Right cardiac atrium (tissue), 5 donors: ENCODE measurements at regions not wholly inside any gene's neighbourhood (a gene's known extent, or its start where the extent isn't known, plus 50 kb on each side); places are given as distances from the start of the nearest gene placed in this dataset.

ENCODE experiments used
- ATAC-seq, 2 donors: fragments of 200-7000 bp; cut with Tn5 transposase; one replicate each; pipeline versions ENCODE4 v1.8.0 to v1.9.1; 2020; ENCODE audit warnings: moderate library complexity in 2 of 2, mild to moderate bottlenecking in 1 of 2
- DNase-seq, 3 donors: peaks; one replicate each; pipeline ENCODE4 v3.0.0-alpha.2; 2020
- H3K27ac ChIP-seq: one replicate; pipeline ENCODE4 v1.5.1; 2013; ENCODE audit warnings: mild to moderate bottlenecking, low read length, control low read depth, moderate library complexity
- H3K27me3 ChIP-seq: one replicate; pipeline ENCODE4 v1.6.1; 2013; ENCODE audit not compliant: control insufficient read depth, insufficient read depth
- H3K4me1 ChIP-seq: one replicate; pipeline ENCODE4 v1.6.1; 2013; ENCODE audit warnings: low read length; ENCODE audit not compliant: control insufficient read depth, insufficient read depth
- H3K4me3 ChIP-seq: one replicate; pipeline ENCODE4 v1.5.1; 2013; ENCODE audit warnings: low read length, control low read depth
- H3K9me3 ChIP-seq: one replicate; pipeline ENCODE4 v1.6.1; 2013; ENCODE audit warnings: low read length; ENCODE audit not compliant: control insufficient read depth
- WGBS: extraction: QIAGEN DNeasy Blood & Tissue Kit; methylation state at CpG from one replicate; pipeline ENCODE4 v1.1.7; 2013; 5-methylcytosine and 5-hydroxymethylcytosine counted together
- intact Hi-C, 4 donors: fragments of 100-400 bp; cut with DNase I; formaldehyde crosslinking; loops; one replicate each; pipeline versions ENCODE4 v1.11.0 to v1.14.0; 2022 to 2023
- donor health status: healthy with polysubstance abuse.
- donor health status: DM: no; HTN: yes; CAD: no.
- donor health status: DM: no; HTN: no; CAD: no.
- donor health status: DM: no; HTN: yes; CAD: no; lungs with severe emphysema.
- donor health status: DM: yes; HTN: yes; CAD: no.

DNA sequence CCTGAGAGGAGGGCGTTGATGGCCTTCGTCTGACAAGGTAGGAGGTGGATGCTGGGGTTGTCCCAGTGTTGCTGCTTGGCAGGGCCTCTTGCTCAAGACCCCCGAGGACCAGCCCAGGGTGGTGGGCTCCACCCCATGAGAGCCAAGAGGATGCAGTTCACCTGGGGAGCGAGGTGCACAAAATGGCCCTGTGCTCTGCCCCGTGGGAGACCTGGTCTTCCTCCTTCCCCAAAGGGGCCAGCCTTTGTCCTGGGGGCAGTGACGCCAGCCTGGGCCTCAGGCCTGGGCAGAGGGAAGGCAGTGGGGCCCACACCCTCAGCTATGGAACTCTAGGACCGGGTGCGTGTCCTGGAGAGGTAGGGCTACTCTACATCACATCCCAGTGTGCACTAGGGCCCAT, 1233.3 kb downstream of the TBC1D22A start:
- Histone ChIP-seq H3K27me3 (no peaks in the 10 kb centered on the region), H3K9me3 (no peaks in the 10 kb centered on the region), H3K4me3 (no peak overlapping the region), H3K27ac (no peak overlapping the region), H3K4me1 (no peaks in the 10 kb centered on the region)
- ATAC-seq (no peak), DNase-seq (no peak)
- intact Hi-C loops: no loop called here
- 84% methylated on average over 8 of the region's 8 CpGs for WGBS

- intact Hi-C loops: no loop called here
- no peak overlapping the region for H3K27ac ChIP-seq
- no peaks in the 10 kb centered on the region for H3K9me3 ChIP-seq
- no peak for ATAC-seq
- DNase-seq: no peak
- no peaks in the 10 kb centered on the region for H3K27me3 ChIP-seq
- WGBS: 79% methylated on average over 17 of the region's 17 CpGs
- no peaks in the 10 kb centered on the region for H3K4me1 ChIP-seq
- no peak overlapping the region for H3K4me3 ChIP-seq
Observed at GRCh38 chr22:47995264-47995627, 1232.8 kb downstream of the TBC1D22A start.

DNA sequence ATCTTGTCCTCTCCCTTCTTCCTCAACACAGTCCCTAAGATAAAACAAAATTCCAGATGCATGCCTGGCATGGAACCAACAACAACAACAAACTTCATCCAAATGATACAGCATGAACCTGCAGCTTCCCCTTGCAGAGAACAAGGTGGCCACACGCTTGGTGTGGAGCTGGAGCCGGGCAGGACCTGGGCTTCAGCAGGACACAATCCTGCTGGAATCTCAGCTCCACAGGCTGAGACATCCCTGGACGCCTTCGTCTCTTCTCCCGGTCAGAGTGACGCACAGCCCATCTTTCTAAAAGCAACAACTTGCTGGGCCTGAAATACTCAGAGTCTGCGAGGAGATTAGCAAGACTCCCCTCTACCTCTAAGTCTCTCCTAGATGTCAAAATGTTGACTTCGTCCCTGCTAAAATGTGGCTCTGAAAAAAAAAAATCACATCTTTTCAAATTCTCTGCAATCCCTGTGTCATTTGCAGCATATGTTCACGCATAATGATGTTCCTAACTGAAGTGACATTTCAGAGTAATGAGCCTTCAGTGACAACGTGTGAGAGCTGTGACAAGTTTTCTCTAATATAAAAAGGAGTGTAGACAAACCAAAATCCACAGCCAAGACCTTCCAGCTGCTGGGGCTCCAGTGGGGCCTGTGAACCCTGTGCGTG, 1232.3 kb downstream of the TBC1D22A start:
- H3K4me1 ChIP-seq: no peaks in the 10 kb centered on the region
- DNase-seq (no peak), ATAC-seq (no peak)
- WGBS: 67% methylated on average over 11 of the region's 11 CpGs
- H3K27ac ChIP-seq: no peak overlapping the region
- H3K27me3 ChIP-seq: no peaks in the 10 kb centered on the region
- no peaks in the 10 kb centered on the region for H3K9me3 ChIP-seq
- no peak overlapping the region for H3K4me3 ChIP-seq
- intact Hi-C loops: no loop called here

- Histone ChIP-seq H3K4me3 (no peak overlapping the region), H3K27me3 (no peaks in the 10 kb centered on the region), H3K27ac (no peak overlapping the region), H3K9me3 (no peaks in the 10 kb centered on the region), H3K4me1 (no peaks in the 10 kb centered on the region)
- 66% methylated on average over 3 of the region's 3 CpGs for WGBS
- DNase-seq: no peak
- ATAC-seq: no peak
- intact Hi-C loops: no loop called here
Observed at GRCh38 chr22:47994045-47994444, 1231.6 kb downstream of the TBC1D22A start.

GRCh38 chr22:47990481-47990880, 1228.0 kb downstream of the TBC1D22A start:
- Histone ChIP-seq H3K27me3 (no peaks in the 10 kb centered on the region), H3K9me3 (peaks cover 1% of the 10 kb centered on the region), H3K27ac (no peak overlapping the region), H3K4me3 (no peak overlapping the region), H3K4me1 (no peaks in the 10 kb centered on the region)
- DNase-seq (no peak), ATAC-seq (no peak)
- intact Hi-C loops: no loop called here
- 51% methylated on average over 3 of the region's 3 CpGs for WGBS

DNA sequence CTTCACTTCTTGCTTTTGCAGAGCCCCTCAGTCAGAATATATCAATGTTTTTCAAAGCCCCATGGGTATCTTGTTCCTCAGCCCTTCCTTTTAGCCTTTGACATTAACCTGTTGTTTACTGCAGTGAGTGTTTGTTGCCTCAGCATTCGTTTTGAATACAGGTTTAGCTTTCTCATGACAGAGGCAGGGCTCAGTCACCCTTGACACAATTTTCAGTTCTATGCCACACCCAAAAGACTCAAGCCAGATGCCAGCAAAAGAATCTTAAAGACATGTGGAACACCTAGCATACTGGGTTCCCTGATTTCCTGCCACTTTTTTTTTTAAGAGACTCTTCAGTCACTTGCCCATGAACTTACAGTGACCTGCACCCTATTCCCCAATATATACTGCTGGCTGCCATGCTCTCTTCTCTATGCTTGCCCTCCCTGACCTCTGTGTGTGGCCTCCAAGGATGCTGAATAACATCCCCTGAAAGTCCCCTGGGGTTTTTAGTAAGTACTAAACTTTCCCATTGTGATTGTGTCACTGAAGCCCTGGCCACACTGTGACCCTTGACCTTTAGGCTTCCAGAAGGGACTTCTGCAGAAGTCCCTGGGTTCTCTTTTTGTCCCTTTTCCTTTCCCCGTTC, 1225.5 kb downstream of the TBC1D22A start:
- 42% methylated on average over 2 of the region's 2 CpGs for WGBS
- DNase-seq (no peak), ATAC-seq (no peak)
- Histone ChIP-seq H3K27me3 (no peaks in the 10 kb centered on the region), H3K4me3 (no peak overlapping the region), H3K9me3 (peaks cover 1% of the 10 kb centered on the region), H3K27ac (no peak overlapping the region), H3K4me1 (no peaks in the 10 kb centered on the region)
- intact Hi-C loops: no loop called here

GRCh38 chr22:47976219-47976618, 1213.8 kb downstream of the TBC1D22A start:
- no peak for ATAC-seq
- H3K9me3 ChIP-seq: no peaks in the 10 kb centered on the region
- no peak for DNase-seq
- H3K4me1 ChIP-seq: no peaks in the 10 kb centered on the region
- H3K27ac ChIP-seq: no peak overlapping the region
- no peaks in the 10 kb centered on the region for H3K27me3 ChIP-seq
- H3K4me3 ChIP-seq: no peak overlapping the region
- 77% methylated on average over 3 of the region's 3 CpGs for WGBS
- intact Hi-C loops: no loop called here

- ATAC-seq (no peak), DNase-seq (no peak)
- no peak overlapping the region for H3K4me3 ChIP-seq
- no peaks in the 10 kb centered on the region for H3K9me3 ChIP-seq
- no peak overlapping the region for H3K27ac ChIP-seq
- intact Hi-C loops: no loop called here
- H3K27me3 ChIP-seq: no peaks in the 10 kb centered on the region
- H3K4me1 ChIP-seq: no peaks in the 10 kb centered on the region
- WGBS: 65% methylated on average over 4 of the region's 4 CpGs
Observed at GRCh38 chr22:47967831-47968230, 1205.4 kb downstream of the TBC1D22A start.

- DNase-seq: no peak
- 89% methylated on average over 6 of the region's 6 CpGs for WGBS
Observed at GRCh38 chr22:47966316-47966715, 1203.9 kb downstream of the TBC1D22A start.

GRCh38 chr22:47965896-47966295, 1203.4 kb downstream of the TBC1D22A start:
- H3K27me3 ChIP-seq: no peaks in the 10 kb centered on the region
- H3K4me3 ChIP-seq: no peak overlapping the region
- no peak overlapping the region for H3K27ac ChIP-seq
- ATAC-seq: no peak
- WGBS: 90% methylated on average over 3 of the region's 3 CpGs
- no peaks in the 10 kb centered on the region for H3K4me1 ChIP-seq
- DNase-seq: no peak
- no peaks in the 10 kb centered on the region for H3K9me3 ChIP-seq
- intact Hi-C loops: no loop called here

More at GRCh38 chr22:47966316-47966715, 1203.9 kb downstream of the TBC1D22A start:
- intact Hi-C loops: no loop called here
- Histone ChIP-seq H3K27ac (no peak overlapping the region), H3K27me3 (no peaks in the 10 kb centered on the region), H3K4me3 (no peak overlapping the region), H3K4me1 (no peaks in the 10 kb centered on the region), H3K9me3 (no peaks in the 10 kb centered on the region)
- ATAC-seq: no peak

DNA sequence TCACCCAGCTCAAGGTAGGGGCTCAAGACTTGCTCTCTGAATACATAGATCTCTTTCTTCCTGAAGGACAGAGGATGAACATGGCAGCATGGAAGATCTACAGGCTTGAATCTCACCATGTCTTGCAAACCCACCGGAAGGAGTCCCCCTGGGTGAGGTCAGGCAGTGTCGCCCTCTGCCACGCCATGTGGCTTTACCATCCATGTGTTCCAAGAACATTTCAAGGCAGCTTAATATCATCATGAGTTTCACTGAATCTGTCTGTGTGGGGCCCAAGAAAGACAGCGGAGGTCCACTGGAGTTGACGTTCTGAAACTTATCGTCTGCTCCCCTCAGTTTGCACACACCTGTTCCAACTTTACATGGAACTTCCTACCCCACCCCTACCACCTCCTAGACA, 1202.6 kb downstream of the TBC1D22A start:
- H3K27me3 ChIP-seq: no peaks in the 10 kb centered on the region
- intact Hi-C loops: no loop called here
- ATAC-seq: no peak
- H3K9me3 ChIP-seq: no peaks in the 10 kb centered on the region
- no peak overlapping the region for H3K4me3 ChIP-seq
- H3K27ac ChIP-seq: no peak overlapping the region
- no peaks in the 10 kb centered on the region for H3K4me1 ChIP-seq
- no peak for DNase-seq
- 85% methylated on average over 6 of the region's 6 CpGs for WGBS

DNA sequence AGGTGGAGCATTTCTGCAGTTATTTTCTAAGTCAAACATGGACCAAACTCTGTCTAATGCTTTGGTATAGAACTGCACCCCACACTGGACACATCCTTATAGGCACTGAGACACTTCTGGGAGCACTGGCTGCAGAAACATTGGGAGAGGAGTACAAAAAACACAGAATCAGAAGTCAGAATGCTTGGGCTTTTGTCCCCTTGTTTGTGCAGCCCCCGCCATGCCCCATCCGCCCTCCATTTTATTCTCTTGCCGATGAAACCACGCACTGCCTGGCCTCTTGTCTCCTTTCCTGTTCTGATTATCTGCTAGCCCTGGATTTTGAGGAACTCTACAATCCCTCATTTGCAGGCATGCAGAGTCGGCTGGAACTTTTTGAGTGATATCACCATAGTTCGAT, 1201.2 kb downstream of the TBC1D22A start:
- no peak for ATAC-seq
- Histone ChIP-seq H3K9me3 (no peaks in the 10 kb centered on the region), H3K27me3 (no peaks in the 10 kb centered on the region), H3K4me3 (no peak overlapping the region), H3K27ac (no peak overlapping the region), H3K4me1 (no peaks in the 10 kb centered on the region)
- intact Hi-C loops: no loop called here
- 83% methylated on average over 6 of the region's 6 CpGs for WGBS
- DNase-seq: no peak
